ENCODE measurements at regions not wholly inside any gene's neighbourhood (a gene's known extent, or its start where the extent isn't known, plus 50 kb on each side); places are given as distances from the start of the nearest gene placed in this dataset. TPM values are rescaled to one million over a fixed set of nuclear protein-coding genes. Genes with fewer than 3 reads are reported as not detected.

Small RNAs in the stretch of these regions (small RNA-seq; reads per million reads assigned to genes)
- not detected for gene RN7SL820P (ENCODE audit: low replicate concordance)

All from tongue (tissue), 1 donor.